ENCODE measurements at regions not wholly inside any gene's neighbourhood (a gene's known extent, or its start where the extent isn't known, plus 50 kb on each side); places are given as distances from the start of the nearest gene placed in this dataset.

DNA sequence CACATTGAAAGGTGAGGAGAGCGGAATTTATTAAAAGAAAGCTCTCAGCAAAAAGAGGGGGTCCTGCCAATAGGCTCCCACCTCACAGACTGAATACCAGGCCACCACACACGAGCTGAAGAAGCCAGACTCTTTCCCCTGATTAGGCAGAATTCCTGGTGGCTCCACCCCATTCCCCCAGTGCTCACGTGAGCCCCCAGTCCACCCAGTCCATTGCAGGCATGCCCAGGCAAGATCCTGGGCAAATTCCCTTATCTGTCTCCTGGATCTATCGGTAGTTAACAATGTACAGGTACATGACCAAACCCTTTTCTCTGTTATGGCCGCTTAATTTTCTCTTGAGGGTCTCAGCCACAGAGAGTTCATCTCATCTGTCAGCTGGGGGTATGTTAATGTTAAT, 54.6 kb upstream of the BTG3 start:
- intact Hi-C loops (cut with micrococcal nuclease): no loop called here
- Mint-ChIP-seq H3K27ac (no peak overlapping the region), H3K9me3 (no peaks in the 10 kb centered on the region), H3K4me3 (no peak overlapping the region), H3K27me3 (peaks cover 2% of the 10 kb centered on the region), H3K36me3 (ENCODE audit: low read depth) (no peaks in the 10 kb centered on the region), H3K4me1 (ENCODE audit: low read depth) (no peaks in the 10 kb centered on the region)
